Esophagus squamous epithelium (tissue), 4 donors: ENCODE measurements at regions not wholly inside any gene's neighbourhood (a gene's known extent, or its start where the extent isn't known, plus 50 kb on each side); places are given as distances from the start of the nearest gene placed in this dataset.

Experiments used
- POLR2A ChIP-seq, 4 donors: fragments of 450-650 bp; IDR thresholded peaks; one replicate each; pipeline ENCODE4 v1.6.1; 2017; ENCODE audit warnings: antibody characterized with exemption in 4 of 4, mild to moderate bottlenecking in 4 of 4, moderate library complexity in 3 of 4
- TF ChIP-seq, protein P1 (sequence below), 6 experiments: fragments of 450-650 bp in 4 of 6; fragments of 200-600 bp in 2 of 6; sonication (generic) in 2 of 6; IDR thresholded peaks; one replicate each; pipeline ENCODE4 v1.5.1; 2016 to 2019; ENCODE audit warnings: antibody characterized with exemption in 6 of 6, mild to moderate bottlenecking in 4 of 6, moderate library complexity in 4 of 6

DNA sequence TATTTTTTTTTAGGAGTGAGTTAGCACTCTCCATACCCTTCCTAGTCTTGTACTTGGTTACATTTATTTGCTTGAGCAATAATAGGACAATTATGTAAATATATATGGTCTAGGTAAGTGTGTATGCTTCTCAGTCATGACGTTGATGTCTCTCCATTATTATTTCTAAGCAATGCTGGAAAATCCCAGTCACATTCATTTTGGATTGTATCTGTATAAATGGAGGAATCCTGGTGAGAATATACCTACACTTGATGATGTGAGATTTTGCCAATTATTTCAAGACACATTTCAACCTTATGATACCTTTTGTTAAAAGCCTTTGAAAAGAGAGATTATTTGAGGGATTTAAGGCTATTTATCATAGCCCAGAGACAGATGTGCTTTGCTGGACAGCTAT is 2244.5 kb upstream of the WWC1 start:
- TF ChIP-seq, protein P1, sequence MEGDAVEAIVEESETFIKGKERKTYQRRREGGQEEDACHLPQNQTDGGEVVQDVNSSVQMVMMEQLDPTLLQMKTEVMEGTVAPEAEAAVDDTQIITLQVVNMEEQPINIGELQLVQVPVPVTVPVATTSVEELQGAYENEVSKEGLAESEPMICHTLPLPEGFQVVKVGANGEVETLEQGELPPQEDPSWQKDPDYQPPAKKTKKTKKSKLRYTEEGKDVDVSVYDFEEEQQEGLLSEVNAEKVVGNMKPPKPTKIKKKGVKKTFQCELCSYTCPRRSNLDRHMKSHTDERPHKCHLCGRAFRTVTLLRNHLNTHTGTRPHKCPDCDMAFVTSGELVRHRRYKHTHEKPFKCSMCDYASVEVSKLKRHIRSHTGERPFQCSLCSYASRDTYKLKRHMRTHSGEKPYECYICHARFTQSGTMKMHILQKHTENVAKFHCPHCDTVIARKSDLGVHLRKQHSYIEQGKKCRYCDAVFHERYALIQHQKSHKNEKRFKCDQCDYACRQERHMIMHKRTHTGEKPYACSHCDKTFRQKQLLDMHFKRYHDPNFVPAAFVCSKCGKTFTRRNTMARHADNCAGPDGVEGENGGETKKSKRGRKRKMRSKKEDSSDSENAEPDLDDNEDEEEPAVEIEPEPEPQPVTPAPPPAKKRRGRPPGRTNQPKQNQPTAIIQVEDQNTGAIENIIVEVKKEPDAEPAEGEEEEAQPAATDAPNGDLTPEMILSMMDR (IDR thresholded peaks at IDR 0.05): no peak
- no peak for TF ChIP-seq POLR2A (IDR thresholded peaks at IDR 0.05)
